Fibroblast of lung (primary cell): ENCODE measurements at regions not wholly inside any gene's neighbourhood (a gene's known extent, or its start where the extent isn't known, plus 50 kb on each side); places are given as distances from the start of the nearest gene placed in this dataset.

Experiments
- DNase-seq, 2 donors: peaks; one replicate each; pipeline versions ENCODE4 v3.0.0 to v3.0.0-alpha.2; 2010; ENCODE audit warnings: low read depth in 2 of 2
- H2AFZ ChIP-seq: 2 replicates; pipeline ENCODE4 v1.5.1; 2012; ENCODE audit warnings: low read length, control low read depth, inconsistent platforms
- H3K27ac ChIP-seq: 2 replicates; pipeline ENCODE4 v1.5.1; 2011; ENCODE audit warnings: low read length, control low read depth; ENCODE audit not compliant: insufficient read depth
- H3K27me3 ChIP-seq: 2 replicates; pipeline ENCODE4 v1.5.1; 2011; ENCODE audit warnings: mild to moderate bottlenecking, low read length; ENCODE audit not compliant: control insufficient read depth, insufficient read depth
- H3K36me3 ChIP-seq: 2 replicates; pipeline ENCODE4 v1.5.1; 2011; ENCODE audit warnings: low read length; ENCODE audit not compliant: control insufficient read depth, insufficient read depth
- H3K4me1 ChIP-seq: 2 replicates; pipeline ENCODE4 v1.5.1; 2011; ENCODE audit warnings: low read length; ENCODE audit not compliant: control insufficient read depth, insufficient read depth; ENCODE audit errors: extremely low read depth
- H3K4me2 ChIP-seq: 2 replicates; pipeline ENCODE4 v1.5.1; 2011; ENCODE audit warnings: low read length, control low read depth; ENCODE audit not compliant: insufficient read depth; ENCODE audit errors: extremely low read depth
- H3K4me3 ChIP-seq, 4 experiments: fragments of 200-600 bp in 1 of 4; sonication (generic) in 1 of 4; replicated peaks in 1 of 4; 2 replicates each; pipeline ENCODE4 v1.5.1; 2011 to 2016; ENCODE audit warnings: low read length in 4 of 4, low read depth in 3 of 4, mild to moderate bottlenecking in 3 of 4, control low read depth in 2 of 4, inconsistent platforms in 1 of 4, mixed read lengths in 1 of 4; ENCODE audit not compliant: insufficient read depth in 1 of 4; ENCODE audit errors: control extremely low read depth in 1 of 4
- H3K79me2 ChIP-seq: 2 replicates; pipeline ENCODE4 v1.5.1; 2012; ENCODE audit warnings: mild to moderate bottlenecking, low read length, inconsistent platforms; ENCODE audit not compliant: control insufficient read depth, insufficient read depth
- H3K9ac ChIP-seq: 2 replicates; pipeline ENCODE4 v1.5.1; 2011; ENCODE audit warnings: mild to moderate bottlenecking, low read length, control low read depth; ENCODE audit not compliant: insufficient read depth
- H3K9me3 ChIP-seq: 2 replicates; pipeline ENCODE4 v1.5.1; 2012; ENCODE audit warnings: low read depth, low read length; ENCODE audit not compliant: control insufficient read depth, insufficient read depth
- H4K20me1 ChIP-seq: 2 replicates; pipeline ENCODE4 v1.5.1; 2011; ENCODE audit warnings: low read length; ENCODE audit not compliant: control insufficient read depth, insufficient read depth; ENCODE audit errors: extremely low read depth
- CTCF ChIP-seq, 2 donors: IDR thresholded peaks in 1 of 2; conservative IDR thresholded peaks in 1 of 2; 1 replicate in 1 of 2; 2 replicates in 1 of 2; pipeline ENCODE4 v1.5.1; 2011 to 2012; ENCODE audit warnings: low read length in 2 of 2, control low read depth in 1 of 2, inconsistent platforms in 1 of 2, low read depth in 1 of 2, mild to moderate bottlenecking in 1 of 2
- EZH2 ChIP-seq: IDR thresholded peaks from 2 replicates; pipeline ENCODE4 v1.5.1; 2012; ENCODE audit warnings: low read length, control low read depth, mild to moderate bottlenecking; ENCODE audit errors: missing control alignments

GRCh38 chr4:20478412-20478811 lies 221.8 kb upstream of the PACRGL start:
- Histone ChIP-seq H3K9me3 (no peaks in the 10 kb centered on the region), H3K27me3 (no peaks in the 10 kb centered on the region), H3K9ac (no peak overlapping the region), H3K4me3 (no peak overlapping the region), H4K20me1 (no peaks in the 10 kb centered on the region), H3K4me2 (no peak overlapping the region), H2AFZ (no peak overlapping the region), H3K36me3 (no peaks in the 10 kb centered on the region), H3K79me2 (no peaks in the 10 kb centered on the region), H3K4me1 (no peaks in the 10 kb centered on the region), H3K27ac (no peak overlapping the region)
- DNase-seq: no peak
- no peak for TF ChIP-seq EZH2
- TF ChIP-seq CTCF (conservative IDR thresholded peaks at IDR 0.05 in 1 of 2, IDR thresholded peaks at IDR 0.05 in 1 of 2; ENCODE audit: low read depth in 1 of 2, low read length in 2 of 2): no peak

GRCh38 chr4:20480165-20480947 lies 219.9 kb upstream of the PACRGL start:
- Histone ChIP-seq H3K27me3 (no peaks in the 10 kb centered on the region), H3K9me3 (no peaks in the 10 kb centered on the region), H3K4me1 (no peaks in the 10 kb centered on the region), H3K79me2 (no peaks in the 10 kb centered on the region), H3K9ac (no peak overlapping the region), H3K36me3 (no peaks in the 10 kb centered on the region), H4K20me1 (no peaks in the 10 kb centered on the region), H3K4me3 (no peak overlapping the region), H3K27ac (no peak overlapping the region), H2AFZ (no peak overlapping the region), H3K4me2 (no peak overlapping the region)
- TF ChIP-seq EZH2: no peak
- no peak for TF ChIP-seq CTCF (conservative IDR thresholded peaks at IDR 0.05 in 1 of 2, IDR thresholded peaks at IDR 0.05 in 1 of 2; ENCODE audit: low read depth in 1 of 2, low read length in 2 of 2)
- no peak for DNase-seq

- DNase-seq: peak; percentile 31 to 41
- H2AFZ ChIP-seq: no peak overlapping the region
These were observed 216.8 kb upstream of the PACRGL start for GRCh38 chr4:20483416-20483815.

More at GRCh38 chr4:20483416-20483815, 216.8 kb upstream of the PACRGL start:
- Histone ChIP-seq H4K20me1 (no peaks in the 10 kb centered on the region), H3K79me2 (no peaks in the 10 kb centered on the region), H3K4me1 (no peaks in the 10 kb centered on the region), H3K27ac (no peak overlapping the region), H3K27me3 (no peaks in the 10 kb centered on the region), H3K36me3 (no peaks in the 10 kb centered on the region), H3K9me3 (no peaks in the 10 kb centered on the region), H3K9ac (no peak overlapping the region), H3K4me2 (no peak overlapping the region), H3K4me3 (no peak overlapping the region)
- TF ChIP-seq EZH2 (no peak), CTCF (conservative IDR thresholded peaks at IDR 0.05 in 1 of 2, IDR thresholded peaks at IDR 0.05 in 1 of 2; ENCODE audit: low read depth in 1 of 2, low read length in 2 of 2) (no peak)
